ENCODE measurements at regions not wholly inside any gene's neighbourhood (a gene's known extent, or its start where the extent isn't known, plus 50 kb on each side); places are given as distances from the start of the nearest gene placed in this dataset.

DNA sequence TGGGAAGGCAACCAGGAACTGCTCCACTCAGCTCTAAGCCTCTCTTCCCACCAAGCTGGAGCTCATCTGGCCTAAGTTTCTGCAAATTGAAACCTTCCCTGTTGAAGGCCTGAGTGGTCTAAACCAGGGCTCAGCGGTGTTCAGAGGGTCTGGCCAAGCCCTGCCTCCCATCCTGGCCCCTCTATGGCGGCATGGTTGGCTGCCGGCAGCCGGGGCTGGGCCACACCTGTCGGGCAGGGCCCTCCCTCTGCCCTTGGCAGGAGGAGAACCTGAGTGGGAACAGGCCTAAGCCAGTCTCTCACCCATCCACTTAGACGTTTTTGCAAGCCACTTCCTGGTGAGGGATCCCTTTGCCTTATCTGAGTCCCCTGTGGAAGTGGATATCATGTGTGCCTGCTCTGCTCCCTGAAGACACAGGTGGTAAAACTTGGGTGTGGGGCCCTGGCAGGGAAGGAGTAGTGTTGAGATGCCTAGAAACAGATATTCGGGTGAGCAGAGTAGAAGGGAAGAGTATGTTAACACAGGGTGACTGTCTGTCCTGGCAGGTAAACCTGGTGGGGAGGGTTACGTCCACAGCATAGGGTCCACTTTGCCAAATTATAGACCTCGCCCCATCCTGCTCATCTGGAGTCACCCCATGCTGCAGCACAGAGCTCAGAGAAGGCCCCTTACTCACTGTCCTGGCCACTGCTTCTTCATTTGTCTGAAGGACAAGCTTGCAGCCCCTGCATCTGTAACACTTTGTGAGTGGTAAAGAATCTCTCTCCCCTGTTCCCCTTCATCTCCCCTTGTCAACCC is 63.0 kb upstream of the SIX2 start:
- Histone ChIP-seq H4K20me1 (ENCODE audit: insufficient read depth, low read length) (no peaks in the 10 kb centered on the region), H3K4me1 (ENCODE audit: low read length) (no peaks in the 10 kb centered on the region), H3K4me3 (ENCODE audit: low read length) (no peak overlapping the region), H3K4me2 (ENCODE audit: low read length) (no peak overlapping the region), H3K27me3 (ENCODE audit: low read depth, low read length) (peaks cover 2% of the 10 kb centered on the region; the same call in 1 of the 2 replicates), H3K27ac (ENCODE audit: low read length) (no peak overlapping the region), H3K79me2 (ENCODE audit: low read length) (no peaks in the 10 kb centered on the region), H3K9me3 (ENCODE audit: insufficient read depth, low read length) (no peaks in the 10 kb centered on the region), H3K9ac (ENCODE audit: low read length) (no peak overlapping the region), H3K36me3 (replicated peaks; ENCODE audit: low read depth, low read length) (no peaks in the 10 kb centered on the region), H2AFZ (ENCODE audit: low read depth, low read length) (no peak overlapping the region)
- TF ChIP-seq EZH2phosphoT487 (IDR thresholded peaks at IDR 0.05; ENCODE audit: low read depth), result no peak
- TF ChIP-seq, protein P1, sequence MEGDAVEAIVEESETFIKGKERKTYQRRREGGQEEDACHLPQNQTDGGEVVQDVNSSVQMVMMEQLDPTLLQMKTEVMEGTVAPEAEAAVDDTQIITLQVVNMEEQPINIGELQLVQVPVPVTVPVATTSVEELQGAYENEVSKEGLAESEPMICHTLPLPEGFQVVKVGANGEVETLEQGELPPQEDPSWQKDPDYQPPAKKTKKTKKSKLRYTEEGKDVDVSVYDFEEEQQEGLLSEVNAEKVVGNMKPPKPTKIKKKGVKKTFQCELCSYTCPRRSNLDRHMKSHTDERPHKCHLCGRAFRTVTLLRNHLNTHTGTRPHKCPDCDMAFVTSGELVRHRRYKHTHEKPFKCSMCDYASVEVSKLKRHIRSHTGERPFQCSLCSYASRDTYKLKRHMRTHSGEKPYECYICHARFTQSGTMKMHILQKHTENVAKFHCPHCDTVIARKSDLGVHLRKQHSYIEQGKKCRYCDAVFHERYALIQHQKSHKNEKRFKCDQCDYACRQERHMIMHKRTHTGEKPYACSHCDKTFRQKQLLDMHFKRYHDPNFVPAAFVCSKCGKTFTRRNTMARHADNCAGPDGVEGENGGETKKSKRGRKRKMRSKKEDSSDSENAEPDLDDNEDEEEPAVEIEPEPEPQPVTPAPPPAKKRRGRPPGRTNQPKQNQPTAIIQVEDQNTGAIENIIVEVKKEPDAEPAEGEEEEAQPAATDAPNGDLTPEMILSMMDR (IDR thresholded peaks at IDR 0.05; ENCODE audit: low read depth, low read length), result no peak

DNA sequence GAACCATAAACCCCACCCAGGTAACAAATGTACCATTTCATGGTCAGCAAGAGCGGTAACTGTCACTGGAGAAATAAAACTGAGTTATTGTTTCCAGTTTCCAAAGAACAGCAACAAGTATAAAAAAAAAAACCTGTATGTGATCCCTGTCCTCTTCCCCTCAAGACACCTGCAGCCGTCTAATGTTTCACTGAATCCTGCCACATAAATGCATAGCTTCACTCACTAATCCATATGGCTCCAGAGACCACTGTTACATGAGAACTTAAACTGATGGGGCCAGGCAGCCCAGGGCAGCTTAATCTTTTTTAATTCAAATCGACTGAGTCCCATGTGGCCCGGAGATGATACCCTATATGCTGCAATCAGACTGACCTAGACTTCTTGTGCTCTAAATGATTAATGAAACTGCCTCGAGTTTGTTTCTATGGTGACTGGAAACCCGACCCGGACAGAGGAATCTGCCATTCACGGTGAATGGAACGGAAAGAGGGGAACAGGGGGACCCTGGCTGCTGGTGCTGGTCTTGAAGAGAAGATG is 60.9 kb upstream of the SIX2 start:
- H3K4me1 ChIP-seq (ENCODE audit: low read length), result no peaks in the 10 kb centered on the region
- H2AFZ ChIP-seq (ENCODE audit: low read depth, low read length), result no peak overlapping the region
- H3K9ac ChIP-seq (ENCODE audit: low read length), result no peak overlapping the region
- H3K27ac ChIP-seq (ENCODE audit: low read length), result no peak overlapping the region
- peaks cover 5% of the 10 kb centered on the region; the same call in 1 of the 2 replicates for H3K27me3 ChIP-seq (ENCODE audit: low read depth, low read length)
- H3K4me3 ChIP-seq (ENCODE audit: low read length), result no peak overlapping the region
- no peak for TF ChIP-seq EZH2phosphoT487 (IDR thresholded peaks at IDR 0.05; ENCODE audit: low read depth)
- TF ChIP-seq, protein P1 (IDR thresholded peaks at IDR 0.05; ENCODE audit: low read depth, low read length), result no peak
- H3K9me3 ChIP-seq (ENCODE audit: insufficient read depth, low read length), result no peaks in the 10 kb centered on the region
- no peaks in the 10 kb centered on the region for H3K79me2 ChIP-seq (ENCODE audit: low read length)
- no peaks in the 10 kb centered on the region for H3K36me3 ChIP-seq (replicated peaks; ENCODE audit: low read depth, low read length)
- H4K20me1 ChIP-seq (ENCODE audit: insufficient read depth, low read length), result no peaks in the 10 kb centered on the region
- no peak overlapping the region for H3K4me2 ChIP-seq (ENCODE audit: low read length)

DNA sequence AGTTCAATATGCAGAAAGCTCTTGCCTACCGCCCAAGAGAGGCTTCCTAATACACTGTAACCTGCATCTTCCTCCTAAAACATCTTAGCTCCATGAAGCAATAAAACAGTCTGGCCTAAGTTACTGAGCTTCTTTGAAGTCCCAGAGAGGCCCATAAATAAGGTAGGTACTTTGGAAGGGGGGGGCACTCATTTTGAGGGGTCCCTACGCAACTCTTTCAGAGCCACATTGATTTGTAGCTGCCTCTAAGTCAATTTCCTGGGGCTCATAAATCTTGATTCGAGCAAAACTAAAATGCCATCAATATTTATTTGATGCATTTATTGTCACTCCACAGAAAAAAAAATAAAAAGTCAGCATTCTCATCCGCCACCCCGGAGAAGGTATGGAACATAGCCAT is 60.4 kb upstream of the SIX2 start:
- H3K4me2 ChIP-seq (ENCODE audit: low read length), result no peak overlapping the region
- TF ChIP-seq, protein P1 (IDR thresholded peaks at IDR 0.05; ENCODE audit: low read depth, low read length), result no peak
- no peak for TF ChIP-seq EZH2phosphoT487 (IDR thresholded peaks at IDR 0.05; ENCODE audit: low read depth)

DNA sequence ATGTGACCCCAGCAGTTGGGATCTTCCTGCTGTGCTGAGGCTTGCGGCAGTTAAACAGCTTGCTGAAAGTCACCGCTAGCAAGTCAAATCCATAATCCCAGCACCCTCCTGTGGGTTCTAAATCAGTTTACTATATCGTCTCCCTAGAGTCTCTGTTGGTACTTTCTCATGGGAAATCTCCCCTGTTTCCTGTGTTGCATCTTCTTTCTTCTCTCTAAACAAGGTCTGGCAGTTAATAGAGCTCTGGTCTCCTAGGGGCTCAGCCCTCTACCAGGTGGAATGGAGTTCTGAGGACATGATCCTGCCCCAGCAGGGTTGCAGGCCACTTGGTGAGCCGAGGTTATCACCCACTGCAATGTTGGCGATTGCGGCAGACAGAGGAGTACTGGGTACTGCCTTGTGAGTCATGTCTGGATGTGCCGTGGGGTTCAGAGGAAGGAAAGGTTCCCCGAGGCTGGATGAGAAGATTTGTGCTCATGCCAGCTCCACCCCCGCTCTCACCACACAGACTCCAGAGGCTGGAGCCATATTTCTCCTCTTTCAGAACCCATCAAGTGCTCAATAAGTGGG is 59.4 kb upstream of the SIX2 start:
- H3K4me3 ChIP-seq (ENCODE audit: low read length), result no peak overlapping the region
- no peak for TF ChIP-seq EZH2phosphoT487 (IDR thresholded peaks at IDR 0.05; ENCODE audit: low read depth)
- TF ChIP-seq, protein P1 (IDR thresholded peaks at IDR 0.05; ENCODE audit: low read depth, low read length), result no peak
- H3K27me3 ChIP-seq (ENCODE audit: low read depth, low read length), result peaks cover 5% of the 10 kb centered on the region; the same call in 1 of the 2 replicates
- H3K9me3 ChIP-seq (ENCODE audit: insufficient read depth, low read length), result no peaks in the 10 kb centered on the region
- no peak overlapping the region for H2AFZ ChIP-seq (ENCODE audit: low read depth, low read length)
- H3K4me2 ChIP-seq (ENCODE audit: low read length), result no peak overlapping the region
- H3K79me2 ChIP-seq (ENCODE audit: low read length), result no peaks in the 10 kb centered on the region
- no peak overlapping the region for H3K27ac ChIP-seq (ENCODE audit: low read length)
- H4K20me1 ChIP-seq (ENCODE audit: insufficient read depth, low read length), result no peaks in the 10 kb centered on the region
- no peak overlapping the region for H3K9ac ChIP-seq (ENCODE audit: low read length)
- no peaks in the 10 kb centered on the region for H3K36me3 ChIP-seq (replicated peaks; ENCODE audit: low read depth, low read length)
- H3K4me1 ChIP-seq (ENCODE audit: low read length), result no peaks in the 10 kb centered on the region

More for the DNA sequence above, 60.4 kb upstream of the SIX2 start:
- Histone ChIP-seq H3K27ac (ENCODE audit: low read length) (no peak overlapping the region), H3K4me3 (ENCODE audit: low read length) (no peak overlapping the region), H2AFZ (ENCODE audit: low read depth, low read length) (no peak overlapping the region), H3K27me3 (ENCODE audit: low read depth, low read length) (peaks cover 5% of the 10 kb centered on the region; the same call in 1 of the 2 replicates), H3K9ac (ENCODE audit: low read length) (no peak overlapping the region), H3K79me2 (ENCODE audit: low read length) (no peaks in the 10 kb centered on the region), H4K20me1 (ENCODE audit: insufficient read depth, low read length) (no peaks in the 10 kb centered on the region), H3K36me3 (replicated peaks; ENCODE audit: low read depth, low read length) (no peaks in the 10 kb centered on the region), H3K4me1 (ENCODE audit: low read length) (no peaks in the 10 kb centered on the region), H3K9me3 (ENCODE audit: insufficient read depth, low read length) (no peaks in the 10 kb centered on the region)
